ENCODE measurements at regions not wholly inside any gene's neighbourhood (a gene's known extent, or its start where the extent isn't known, plus 50 kb on each side); places are given as distances from the start of the nearest gene placed in this dataset.

DNA sequence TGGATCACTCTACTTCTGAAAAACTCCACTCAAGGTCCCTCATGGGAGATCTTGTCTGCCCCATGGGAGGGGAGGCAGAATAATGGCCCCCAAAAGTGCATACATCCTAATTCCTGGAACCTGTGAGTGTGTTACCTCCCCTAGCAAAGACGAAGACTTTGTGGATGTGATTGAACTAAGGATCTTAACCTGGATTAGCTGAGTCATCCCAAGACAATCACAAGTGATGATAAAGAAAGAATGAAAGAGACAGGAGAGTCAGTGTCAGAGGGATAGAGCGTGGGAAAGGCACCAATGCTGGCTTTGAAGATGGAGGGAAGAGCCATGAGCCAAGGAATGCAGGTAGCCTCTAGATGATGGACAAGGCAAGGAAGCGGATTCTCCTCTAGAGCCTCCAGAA, 374.7 kb upstream of the DYNLRB2 start:
- Mint-ChIP-seq H3K4me1 (peaks cover 16% of the 10 kb centered on the region), H3K36me3 (ENCODE audit: low read depth) (no peaks in the 10 kb centered on the region), H3K27ac (no peak overlapping the region), H3K27me3 (ENCODE audit: low read depth) (peaks cover 9% of the 10 kb centered on the region), H3K4me3 (no peak overlapping the region), H3K9me3 (no peaks in the 10 kb centered on the region)
- TF ChIP-seq CTCF (IDR thresholded peaks at IDR 0.05; ENCODE audit: unreplicated experiment in 3 of 3) = no peak

- peak overlapping the region in 1 of 3 experiments; percentile 13 for H3K27ac Mint-ChIP-seq
- H3K36me3 Mint-ChIP-seq (ENCODE audit: low read depth) = no peaks in the 10 kb centered on the region
- H3K4me1 Mint-ChIP-seq = peaks cover 16% of the 10 kb centered on the region
- H3K27me3 Mint-ChIP-seq (ENCODE audit: low read depth) = peaks cover 10% of the 10 kb centered on the region
- no peaks in the 10 kb centered on the region for H3K9me3 Mint-ChIP-seq
- no peak overlapping the region for H3K4me3 Mint-ChIP-seq
- no peak for TF ChIP-seq CTCF (IDR thresholded peaks at IDR 0.05; ENCODE audit: unreplicated experiment in 3 of 3)
Measured at GRCh38 chr16:80164966-80165550, 375.7 kb upstream of the DYNLRB2 start.

GRCh38 chr16:80163339-80163738, 377.5 kb upstream of the DYNLRB2 start:
- H3K27ac Mint-ChIP-seq = peak overlapping the region in 1 of 3 experiments; percentile 7
- H3K4me3 Mint-ChIP-seq = no peak overlapping the region
- H3K4me1 Mint-ChIP-seq = peaks cover 16% of the 10 kb centered on the region
- H3K9me3 Mint-ChIP-seq = no peaks in the 10 kb centered on the region
- H3K27me3 Mint-ChIP-seq (ENCODE audit: low read depth) = peaks cover 13% of the 10 kb centered on the region
- H3K36me3 Mint-ChIP-seq (ENCODE audit: low read depth) = no peaks in the 10 kb centered on the region
- TF ChIP-seq CTCF (IDR thresholded peaks at IDR 0.05; ENCODE audit: unreplicated experiment in 3 of 3) = no peak

DNA sequence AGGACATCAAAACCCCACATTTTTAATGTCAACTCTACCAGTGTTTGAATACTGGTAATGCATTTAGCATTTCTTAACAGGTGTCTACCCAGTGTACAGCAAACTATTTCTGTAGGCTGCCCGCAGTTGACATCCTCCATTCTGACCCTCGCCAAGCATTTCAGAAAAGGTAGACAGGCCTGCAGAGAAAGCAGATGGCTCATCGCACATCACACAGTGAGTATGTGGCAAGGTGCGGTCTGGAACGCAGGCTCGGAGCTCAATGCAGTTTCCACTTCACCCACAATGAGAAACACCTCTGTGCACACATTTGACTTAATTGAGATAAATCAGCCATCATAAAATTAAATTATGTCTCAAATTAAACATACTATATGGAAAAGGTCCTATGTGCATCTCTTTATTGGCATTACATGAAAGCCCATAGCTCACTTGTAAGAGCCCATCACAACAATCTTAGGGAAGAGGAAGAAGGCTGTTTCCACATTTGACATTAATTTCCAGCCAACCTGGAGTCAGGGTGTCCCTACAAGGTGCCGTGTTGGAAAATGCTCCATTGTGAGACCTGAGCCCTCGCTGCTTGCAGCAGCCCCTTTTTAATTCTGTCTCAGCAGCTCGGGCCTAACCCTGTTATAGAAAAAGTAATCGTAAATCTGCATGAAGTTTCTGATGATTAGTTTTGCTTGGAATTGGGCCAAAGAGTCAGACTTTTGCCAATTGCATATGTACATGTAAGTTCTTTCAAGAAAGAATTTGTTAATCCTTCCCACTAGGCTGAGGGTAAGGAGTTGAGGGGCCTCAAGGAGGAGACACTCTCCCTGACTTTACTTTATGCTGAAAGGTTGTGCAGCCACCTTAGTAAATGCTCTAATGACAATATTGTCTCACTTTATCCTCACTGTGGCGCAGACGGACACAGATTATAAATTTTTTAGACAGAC, 378.7 kb upstream of the DYNLRB2 start:
- Mint-ChIP-seq H3K27me3 (ENCODE audit: low read depth) (peaks cover 17% of the 10 kb centered on the region), H3K27ac (peak overlapping the region; percentile 29 to 48 (median 40)), H3K4me3 (no peak overlapping the region), H3K9me3 (no peaks in the 10 kb centered on the region), H3K36me3 (ENCODE audit: low read depth) (no peaks in the 10 kb centered on the region), H3K4me1 (peaks cover 11% of the 10 kb centered on the region)
- no peak for TF ChIP-seq CTCF (IDR thresholded peaks at IDR 0.05; ENCODE audit: unreplicated experiment in 3 of 3)

- H3K9me3 Mint-ChIP-seq = no peaks in the 10 kb centered on the region
- no peak overlapping the region for H3K4me3 Mint-ChIP-seq
- peaks cover 11% of the 10 kb centered on the region for H3K4me1 Mint-ChIP-seq
- peaks cover 17% of the 10 kb centered on the region for H3K27me3 Mint-ChIP-seq (ENCODE audit: low read depth)
- H3K36me3 Mint-ChIP-seq (ENCODE audit: low read depth) = no peaks in the 10 kb centered on the region
- no peak overlapping the region for H3K27ac Mint-ChIP-seq
- TF ChIP-seq CTCF (IDR thresholded peaks at IDR 0.05; ENCODE audit: unreplicated experiment in 3 of 3) = no peak
Measured at GRCh38 chr16:80158766-80159165, 382.0 kb upstream of the DYNLRB2 start.

Measured in nephron (organoid).